ENCODE measurements at regions not wholly inside any gene's neighbourhood (a gene's known extent, or its start where the extent isn't known, plus 50 kb on each side); places are given as distances from the start of the nearest gene placed in this dataset.

DNA sequence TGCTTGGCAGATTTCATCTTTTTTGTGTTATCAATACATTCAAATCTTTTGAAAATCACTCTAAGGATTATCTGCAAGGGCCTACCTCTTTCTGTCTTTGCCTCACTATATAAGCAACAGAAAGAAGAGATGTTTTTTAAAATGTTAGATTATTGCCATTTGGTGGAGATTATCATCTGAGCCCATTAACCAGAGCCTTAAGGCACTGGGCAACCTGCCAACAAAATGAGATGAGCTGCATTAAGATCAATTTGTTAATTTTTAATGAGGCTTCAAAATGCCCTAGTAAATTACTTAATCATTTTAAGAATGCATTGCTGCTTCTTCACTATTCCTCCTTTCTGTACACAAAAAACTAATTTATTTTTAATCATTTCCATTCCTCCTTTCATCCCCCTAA, 314.1 kb downstream of the SNX13 start:
- H3K27ac Mint-ChIP-seq, result no peak overlapping the region
- TF ChIP-seq, protein P1, sequence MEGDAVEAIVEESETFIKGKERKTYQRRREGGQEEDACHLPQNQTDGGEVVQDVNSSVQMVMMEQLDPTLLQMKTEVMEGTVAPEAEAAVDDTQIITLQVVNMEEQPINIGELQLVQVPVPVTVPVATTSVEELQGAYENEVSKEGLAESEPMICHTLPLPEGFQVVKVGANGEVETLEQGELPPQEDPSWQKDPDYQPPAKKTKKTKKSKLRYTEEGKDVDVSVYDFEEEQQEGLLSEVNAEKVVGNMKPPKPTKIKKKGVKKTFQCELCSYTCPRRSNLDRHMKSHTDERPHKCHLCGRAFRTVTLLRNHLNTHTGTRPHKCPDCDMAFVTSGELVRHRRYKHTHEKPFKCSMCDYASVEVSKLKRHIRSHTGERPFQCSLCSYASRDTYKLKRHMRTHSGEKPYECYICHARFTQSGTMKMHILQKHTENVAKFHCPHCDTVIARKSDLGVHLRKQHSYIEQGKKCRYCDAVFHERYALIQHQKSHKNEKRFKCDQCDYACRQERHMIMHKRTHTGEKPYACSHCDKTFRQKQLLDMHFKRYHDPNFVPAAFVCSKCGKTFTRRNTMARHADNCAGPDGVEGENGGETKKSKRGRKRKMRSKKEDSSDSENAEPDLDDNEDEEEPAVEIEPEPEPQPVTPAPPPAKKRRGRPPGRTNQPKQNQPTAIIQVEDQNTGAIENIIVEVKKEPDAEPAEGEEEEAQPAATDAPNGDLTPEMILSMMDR (IDR thresholded peaks at IDR 0.05), result no peak
- no peaks in the 10 kb centered on the region for H3K9me3 Mint-ChIP-seq
- ChIA-PET POLR2A (no interaction called here), CTCF (no interaction called here)
- H3K4me1 Mint-ChIP-seq (ENCODE audit: low read depth), result no peaks in the 10 kb centered on the region
- intact Hi-C loops (cut with micrococcal nuclease), result no loop called here
- H3K36me3 Mint-ChIP-seq (ENCODE audit: low read depth), result no peaks in the 10 kb centered on the region
- H3K4me3 Mint-ChIP-seq, result no peak overlapping the region
- peaks cover 2% of the 10 kb centered on the region for H3K27me3 Mint-ChIP-seq
- no peak for ATAC-seq
- no peak for DNase-seq

DNA sequence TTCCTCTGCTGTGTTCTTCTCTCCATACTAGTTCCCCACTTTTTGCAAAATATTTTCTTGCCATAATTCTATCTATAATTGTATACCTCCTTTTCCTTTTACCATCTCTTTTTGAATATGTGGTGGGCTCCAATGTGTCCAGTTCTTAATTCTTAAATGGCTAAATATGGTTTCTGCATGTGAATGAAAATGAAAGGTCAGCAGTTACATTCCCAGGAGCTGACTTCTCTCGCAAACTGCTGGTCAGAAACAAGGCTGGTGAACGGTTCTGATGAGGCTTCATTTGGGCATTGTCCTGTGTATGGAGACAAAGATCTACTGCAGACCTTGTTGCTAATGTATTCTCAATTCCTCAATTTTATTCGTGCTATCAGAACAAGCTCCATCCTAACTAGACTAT, 309.2 kb downstream of the SNX13 start:
- Mint-ChIP-seq H3K27me3 (peaks cover 6% of the 10 kb centered on the region), H3K36me3 (ENCODE audit: low read depth) (no peaks in the 10 kb centered on the region), H3K4me3 (no peak overlapping the region), H3K4me1 (ENCODE audit: low read depth) (no peaks in the 10 kb centered on the region), H3K27ac (no peak overlapping the region), H3K9me3 (no peaks in the 10 kb centered on the region)
- DNase-seq, result no peak
- intact Hi-C loops (cut with micrococcal nuclease), result no loop called here
- ATAC-seq, result no peak
- TF ChIP-seq, protein P1 (IDR thresholded peaks at IDR 0.05), result no peak
- ChIA-PET POLR2A (no interaction called here), CTCF (no interaction called here)

DNA sequence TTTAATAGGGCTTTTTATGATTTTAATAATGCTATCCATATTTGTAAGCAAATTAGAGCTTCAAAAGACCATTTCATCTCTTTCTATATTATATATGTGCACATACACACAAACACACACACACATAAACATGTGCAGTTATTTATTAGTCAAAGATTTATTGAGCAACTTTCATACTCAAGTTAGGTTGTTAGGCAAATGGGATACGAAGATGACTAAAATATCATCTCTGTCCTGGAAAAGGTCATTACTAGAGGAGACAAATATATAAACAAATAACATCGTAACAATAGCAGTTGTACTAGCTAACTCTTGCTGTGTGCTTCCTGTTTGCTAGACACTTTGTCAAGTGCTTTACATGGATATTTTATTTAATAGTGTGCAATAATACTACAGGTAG, 307.9 kb downstream of the SNX13 start:
- Mint-ChIP-seq H3K27ac (no peak overlapping the region), H3K4me1 (ENCODE audit: low read depth) (no peaks in the 10 kb centered on the region), H3K9me3 (no peaks in the 10 kb centered on the region), H3K4me3 (no peak overlapping the region), H3K27me3 (peaks cover 4% of the 10 kb centered on the region), H3K36me3 (ENCODE audit: low read depth) (no peaks in the 10 kb centered on the region)
- TF ChIP-seq, protein P1 (IDR thresholded peaks at IDR 0.05), result no peak
- intact Hi-C loops (cut with micrococcal nuclease), result no loop called here
- ATAC-seq (no peak), DNase-seq (no peak)
- CTCF ChIA-PET, result interaction anchor here (1.0 kb wide), 2 partner anchors 9 to 15 kb away, joined by 3 read pairs; no protein-coding TSS in a partner anchor
- POLR2A ChIA-PET, result no interaction called here

DNA sequence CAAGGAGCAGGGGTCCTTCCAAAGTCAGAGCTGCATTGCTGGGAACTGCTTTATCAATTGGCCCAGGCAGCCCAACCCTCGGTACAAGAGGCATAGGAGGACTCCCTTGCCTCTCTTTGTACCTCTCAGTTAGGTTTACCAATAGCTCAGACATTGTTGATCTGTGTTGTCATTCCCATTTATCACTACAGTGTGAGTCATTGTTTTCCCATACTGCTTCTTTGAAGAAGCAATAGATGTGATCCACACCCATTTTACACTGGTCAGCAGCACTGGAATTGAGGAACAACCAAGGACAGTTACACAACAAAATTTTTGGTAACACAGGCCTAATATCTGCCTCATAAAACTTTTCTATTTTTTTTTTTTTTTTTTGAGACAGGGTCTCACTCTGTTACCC, 307.2 kb downstream of the SNX13 start:
- Mint-ChIP-seq H3K4me1 (ENCODE audit: low read depth) (no peaks in the 10 kb centered on the region), H3K36me3 (ENCODE audit: low read depth) (no peaks in the 10 kb centered on the region), H3K9me3 (no peaks in the 10 kb centered on the region), H3K27ac (no peak overlapping the region), H3K27me3 (peaks cover 4% of the 10 kb centered on the region), H3K4me3 (no peak overlapping the region)
- no peak for DNase-seq
- intact Hi-C loops (cut with micrococcal nuclease), result no loop called here
- ATAC-seq, result no peak
- CTCF ChIA-PET, result interaction anchor here (0.8 to 1.0 kb wide), 2 partner anchors 9 to 14 kb away, joined by 3 read pairs; no protein-coding TSS in a partner anchor
- TF ChIP-seq, protein P1 (IDR thresholded peaks at IDR 0.05), result no peak
- POLR2A ChIA-PET, result no interaction called here

DNA sequence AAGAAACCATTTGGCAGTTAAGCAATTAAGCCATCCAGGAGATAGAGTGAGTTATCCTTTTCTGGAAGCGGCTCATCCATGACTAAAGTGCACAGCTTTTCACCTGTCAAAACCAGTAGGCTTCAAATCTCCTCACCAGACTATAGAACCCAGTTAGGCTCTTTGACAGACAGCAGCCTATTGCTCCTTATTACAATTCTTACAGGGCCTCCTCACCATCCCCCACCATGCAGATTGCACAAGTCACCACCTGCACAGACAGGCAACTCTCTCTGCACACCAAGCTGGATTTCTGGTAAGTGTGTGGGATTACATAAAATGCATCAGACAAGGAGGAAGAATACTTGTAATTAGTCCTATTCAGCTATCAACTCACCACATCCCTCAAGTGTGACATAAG, 301.6 kb downstream of the SNX13 start:
- TF ChIP-seq, protein P1 (IDR thresholded peaks at IDR 0.05), result no peak
- CTCF ChIA-PET, result interaction anchor here (0.8 to 2.3 kb wide), 2 partner anchors 12 to 42 kb away, joined by 3 to 5 read pairs; no protein-coding TSS in a partner anchor
- Mint-ChIP-seq H3K4me1 (ENCODE audit: low read depth) (no peaks in the 10 kb centered on the region), H3K4me3 (no peak overlapping the region), H3K27ac (no peak overlapping the region), H3K27me3 (peaks cover 8% of the 10 kb centered on the region), H3K9me3 (no peaks in the 10 kb centered on the region), H3K36me3 (ENCODE audit: low read depth) (no peaks in the 10 kb centered on the region)
- POLR2A ChIA-PET, result no interaction called here
- intact Hi-C loops (cut with micrococcal nuclease), result no loop called here
- DNase-seq (no peak), ATAC-seq (no peak)
